IMR-90 (cell line): ENCODE measurements at regions not wholly inside any gene's neighbourhood (a gene's known extent, or its start where the extent isn't known, plus 50 kb on each side); places are given as distances from the start of the nearest gene placed in this dataset.

ENCODE experiments used
- ATAC-seq: fragments of 200-7000 bp; cut with Tn5 transposase; 2 replicates; pipeline ENCODE4 v1.9.1; 2020; ENCODE audit warnings: low read depth, mild to moderate bottlenecking, moderate library complexity
- BruUV-seq: library from RNA; stranded (reverse); fragments of 400-500 nt; replicated peaks from 2 replicates; lab custom pipeline; 2021; lab: Mats Ljungman, UMichigan
- CTCF ChIA-PET: fragments of 300-600 bp; formaldehyde crosslinking; extraction: SDS; loops from one replicate; lab custom pipeline; 2021; ENCODE audit warnings: antibody characterized with exemption; lab: Yijun Ruan, JAX
- POLR2A ChIA-PET: fragments of 300-600 bp; sonication (Branson Sonifier 250); formaldehyde crosslinking; loops from one replicate; lab custom pipeline; 2022; ENCODE audit warnings: antibody characterized with exemption; ENCODE audit not compliant: unreplicated experiment; lab: Charles Lee
- DNase-seq: peaks from one replicate; pipeline ENCODE4 v3.0.0; 2013
- H2AFZ ChIP-seq: replicated peaks from 2 replicates; pipeline ENCODE3; 2013; ENCODE audit warnings: low read length, mild to moderate bottlenecking; ENCODE audit not compliant: poor library complexity
- H2AK5ac ChIP-seq: 2 replicates; pipeline ENCODE4 v1.6.1; 2013; ENCODE audit warnings: low read depth, low read length, inconsistent platforms
- H2AK9ac ChIP-seq: replicated peaks from 2 replicates; pipeline ENCODE3; 2013; ENCODE audit warnings: mild to moderate bottlenecking, low read depth, low read length, moderate library complexity; ENCODE audit not compliant: poor library complexity
- H2BK120ac ChIP-seq: 2 replicates; pipeline ENCODE4 v1.6.1; 2013; ENCODE audit warnings: low read depth, low read length, inconsistent platforms
- H2BK15ac ChIP-seq: 3 replicates; pipeline ENCODE4 v1.6.1; 2013; ENCODE audit warnings: low read depth, low read length, inconsistent platforms
- H2BK20ac ChIP-seq: 2 replicates; pipeline ENCODE4 v1.6.1; 2013; ENCODE audit warnings: low read depth, mild to moderate bottlenecking, inconsistent platforms, low read length, moderate library complexity
- H2BK5ac ChIP-seq: 2 replicates; pipeline ENCODE4 v1.6.1; 2013; ENCODE audit warnings: mild to moderate bottlenecking, low read depth, low read length, inconsistent platforms; ENCODE audit not compliant: poor library complexity, severe bottlenecking
- H3K14ac ChIP-seq: replicated peaks from 2 replicates; pipeline ENCODE4 v1.6.1; 2013; ENCODE audit warnings: low read depth, low read length, inconsistent platforms
- H3K18ac ChIP-seq: 2 replicates; pipeline ENCODE4 v1.6.1; 2013; ENCODE audit warnings: low read depth, low read length, control low read depth
- H3K23ac ChIP-seq: 2 replicates; pipeline ENCODE4 v1.6.1; 2013; ENCODE audit warnings: low read depth, low read length, inconsistent platforms
- H3K27ac ChIP-seq: 2 replicates; pipeline ENCODE4 v1.5.1; 2013; ENCODE audit warnings: mild to moderate bottlenecking, control low read depth, low read length; ENCODE audit not compliant: insufficient read depth
- H3K27me3 ChIP-seq: 2 replicates; pipeline ENCODE4 v1.6.1; 2013; ENCODE audit warnings: low read length; ENCODE audit not compliant: control insufficient read depth, insufficient read depth
- H3K36me3 ChIP-seq: 2 replicates; pipeline ENCODE4 v1.6.1; 2013; ENCODE audit warnings: low read length, mixed read lengths; ENCODE audit not compliant: control insufficient read depth, insufficient read depth
- H3K4ac ChIP-seq: 2 replicates; pipeline ENCODE4 v1.6.1; 2013; ENCODE audit warnings: low read depth, low read length, inconsistent platforms
- H3K4me1 ChIP-seq: 2 replicates; pipeline ENCODE4 v1.6.1; 2013; ENCODE audit warnings: low read length, mixed read lengths; ENCODE audit not compliant: control insufficient read depth, insufficient read depth
- H3K4me2 ChIP-seq: 2 replicates; pipeline ENCODE4 v1.6.1; 2013; ENCODE audit warnings: low read depth, mild to moderate bottlenecking, control low read depth, low read length, moderate library complexity
- H3K4me3 ChIP-seq: 2 replicates; pipeline ENCODE4 v1.5.1; 2013; ENCODE audit warnings: low read depth, mild to moderate bottlenecking, control low read depth, low read length, moderate library complexity; ENCODE audit not compliant: insufficient read depth
- H3K56ac ChIP-seq: 2 replicates; pipeline ENCODE4 v1.6.1; 2013; ENCODE audit warnings: low read length, inconsistent platforms; ENCODE audit not compliant: insufficient read depth; ENCODE audit errors: extremely low read depth
- H3K79me1 ChIP-seq, 2 experiments: 2 replicates each; pipeline ENCODE4 v1.6.1; 2013; ENCODE audit warnings: low read length in 2 of 2, inconsistent platforms in 1 of 2, low read depth in 1 of 2
- H3K9ac ChIP-seq: 2 replicates; pipeline ENCODE4 v1.6.1; 2013; ENCODE audit warnings: low read depth, low read length, control low read depth
- H3K9me1 ChIP-seq: 2 replicates; pipeline ENCODE4 v1.6.1; 2013; ENCODE audit warnings: low read length, inconsistent platforms; ENCODE audit not compliant: insufficient read depth
- H3K9me3 ChIP-seq: 2 replicates; pipeline ENCODE4 v1.6.1; 2013; ENCODE audit warnings: low read length; ENCODE audit not compliant: control insufficient read depth, insufficient read depth
- H4K20me1 ChIP-seq: 2 replicates; pipeline ENCODE4 v1.6.1; 2013; ENCODE audit warnings: low read length, inconsistent platforms; ENCODE audit not compliant: insufficient read depth
- H4K5ac ChIP-seq: 2 replicates; pipeline ENCODE4 v1.6.1; 2013; ENCODE audit warnings: mild to moderate bottlenecking, low read depth, low read length, control low read depth
- H4K8ac ChIP-seq, 2 experiments: 2 replicates each; pipeline ENCODE4 v1.6.1; 2013; ENCODE audit warnings: low read depth in 2 of 2, low read length in 2 of 2, control low read depth in 1 of 2, inconsistent platforms in 1 of 2
- H4K91ac ChIP-seq: 2 replicates; pipeline ENCODE4 v1.6.1; 2013; ENCODE audit warnings: low read depth, low read length, inconsistent platforms; ENCODE audit not compliant: insufficient read depth
- BHLHE40 ChIP-seq: fragments of 150-350 bp; IDR thresholded peaks from 2 replicates; pipeline ENCODE4 v1.6.1; 2016; ENCODE audit warnings: mild to moderate bottlenecking, low read depth, low read length
- CEBPB ChIP-seq: IDR thresholded peaks from 2 replicates; pipeline ENCODE4 v1.6.1; 2012; ENCODE audit warnings: low read depth, low read length, improper control_type of control experiment
- CHD1 ChIP-seq: IDR thresholded peaks from 2 replicates; pipeline ENCODE4 v1.6.1; 2012; ENCODE audit warnings: low read depth, low read length, improper control_type of control experiment
- CTCF ChIP-seq: conservative IDR thresholded peaks from 2 replicates; pipeline ENCODE4 v1.5.1; 2012; ENCODE audit warnings: mild to moderate bottlenecking, low read depth, low read length, improper control_type of control experiment
- ELK1 ChIP-seq: fragments of 150-350 bp; IDR thresholded peaks from 2 replicates; pipeline ENCODE4 v1.6.1; 2016; ENCODE audit warnings: low read depth, mild to moderate bottlenecking, low read length, moderate library complexity, borderline replicate concordance
- FOS ChIP-seq: fragments of 150-350 bp; IDR thresholded peaks from 2 replicates; pipeline ENCODE4 v1.6.1; 2016; ENCODE audit warnings: low read depth, low read length
- MAFK ChIP-seq: IDR thresholded peaks from 2 replicates; pipeline ENCODE4 v1.6.1; 2012; ENCODE audit warnings: low read depth, low read length, improper control_type of control experiment
- MAZ ChIP-seq: IDR thresholded peaks from 2 replicates; pipeline ENCODE4 v1.6.1; 2012; ENCODE audit warnings: low read depth, mild to moderate bottlenecking, low read length, improper control_type of control experiment, moderate library complexity, borderline replicate concordance
- MXI1 ChIP-seq: IDR thresholded peaks from 2 replicates; pipeline ENCODE4 v1.6.1; 2012; ENCODE audit warnings: low read depth, mild to moderate bottlenecking, low read length, moderate library complexity, borderline replicate concordance
- NFE2L2 ChIP-seq: fragments of 150-350 bp; IDR thresholded peaks from 2 replicates; pipeline ENCODE4 v1.6.1; 2016; ENCODE audit warnings: low read depth, mild to moderate bottlenecking, low read length
- POLR2A ChIP-seq: IDR thresholded peaks from 2 replicates; pipeline ENCODE4 v1.6.1; 2012; ENCODE audit warnings: mild to moderate bottlenecking, low read depth, low read length
- RAD21 ChIP-seq: IDR thresholded peaks from 2 replicates; pipeline ENCODE4 v1.6.1; 2012; ENCODE audit warnings: low read length, improper control_type of control experiment
- RCOR1 ChIP-seq: IDR thresholded peaks from 2 replicates; pipeline ENCODE4 v1.6.1; 2012; ENCODE audit warnings: mild to moderate bottlenecking, low read length, improper control_type of control experiment; ENCODE audit not compliant: insufficient replicate concordance
- RFX5 ChIP-seq: IDR thresholded peaks from 2 replicates; pipeline ENCODE4 v1.8.0; 2012; ENCODE audit warnings: low read depth, mild to moderate bottlenecking, low read length, moderate library complexity
- SMC3 ChIP-seq: fragments of 150-350 bp; IDR thresholded peaks from 2 replicates; pipeline ENCODE4 v1.6.1; 2016; ENCODE audit warnings: low read depth, mild to moderate bottlenecking, antibody characterized with exemption, low read length, moderate library complexity
- USF2 ChIP-seq: fragments of 150-350 bp; IDR thresholded peaks from 2 replicates; pipeline ENCODE4 v1.6.1; 2017; ENCODE audit warnings: mild to moderate bottlenecking, antibody characterized with exemption, low read length, low read depth
- WGBS, 2 experiments: methylation state at CpG; one replicate each; pipeline versions ENCODE4 v1.1.5 to v1.1.7; 2013; ENCODE audit warnings: missing lambda C conversion rate in 2 of 2; ENCODE audit not compliant: insufficient read length in 1 of 2; ENCODE audit errors: extremely low coverage in 2 of 2; 5-methylcytosine and 5-hydroxymethylcytosine counted together
- dilution Hi-C: fragments of 300-500 bp; cut with HindIII; formaldehyde crosslinking; loops from one replicate; pipeline ENCODE4 v1.14.3; 2018; ENCODE audit warnings: low sequenced_read_pairs; ENCODE audit not compliant: unreplicated experiment
- in situ Hi-C: fragments of 300-500 bp; cut with MboI; formaldehyde crosslinking; loops from 3 replicates; pipeline ENCODE4 v1.14.3; 2019; ENCODE audit warnings: low sequenced_read_pairs, inconsistent platforms, mixed read lengths
- intact Hi-C: fragments of 100-400 bp; cut with micrococcal nuclease; formaldehyde crosslinking; loops from 2 replicates; pipeline ENCODE4 v1.10.0; 2022

GRCh38 chr4:117949621-117950020 is 84.7 kb upstream of the NDST3 start:
- H2BK5ac ChIP-seq, result no peak overlapping the region
- no TSS peak for BruUV-seq

More at GRCh38 chr4:117949621-117950020, 84.7 kb upstream of the NDST3 start:
- Histone ChIP-seq H3K14ac (no peak overlapping the region), H4K91ac (no peak overlapping the region), H3K79me1 (no peaks in the 10 kb centered on the region), H3K9me1 (no peaks in the 10 kb centered on the region), H3K4me1 (no peaks in the 10 kb centered on the region), H3K36me3 (no peaks in the 10 kb centered on the region), H3K27ac (no peak overlapping the region), H3K4ac (no peak overlapping the region), H3K4me2 (no peak overlapping the region), H4K5ac (no peak overlapping the region), H4K8ac (no peak overlapping the region), H2BK20ac (no peak overlapping the region), H2AK5ac (no peak overlapping the region), H2BK15ac (no peak overlapping the region), H2AFZ (no peak overlapping the region), H2AK9ac (no peak overlapping the region), H3K4me3 (no peak overlapping the region), H3K56ac (no peak overlapping the region), H3K27me3 (no peaks in the 10 kb centered on the region), H2BK120ac (no peak overlapping the region), H3K9me3 (no peaks in the 10 kb centered on the region), H4K20me1 (no peaks in the 10 kb centered on the region), H3K23ac (no peak overlapping the region), H3K9ac (no peak overlapping the region), H3K18ac (no peak overlapping the region)
- ATAC-seq (no peak), DNase-seq (no peak)
- CTCF ChIA-PET, result no interaction called here
- intact Hi-C loops (no loop called here), in situ Hi-C loops (no loop called here), dilution Hi-C loops (no loop called here)
- TF ChIP-seq SMC3, result no peak
- TF ChIP-seq ELK1, result no peak
- TF ChIP-seq FOS, result no peak
- no peak for TF ChIP-seq BHLHE40
- TF ChIP-seq MAFK, result no peak
- TF ChIP-seq USF2, result no peak
- no peak for TF ChIP-seq NFE2L2
- no peak for TF ChIP-seq RFX5
- TF ChIP-seq MXI1, result no peak
- TF ChIP-seq POLR2A, result no peak
- TF ChIP-seq CEBPB, result no peak
- no peak for TF ChIP-seq CHD1
- no peak for TF ChIP-seq RCOR1
- no peak for TF ChIP-seq CTCF
- TF ChIP-seq MAZ, result no peak
- TF ChIP-seq RAD21, result no peak
- WGBS, 2 experiments, result no CpG with 5 or more reads among the region's 3 CpGs
- POLR2A ChIA-PET, result no interaction called here
